Ovary (tissue), 7 donors: ENCODE measurements at regions not wholly inside any gene's neighbourhood (a gene's known extent, or its start where the extent isn't known, plus 50 kb on each side); places are given as distances from the start of the nearest gene placed in this dataset.

ENCODE experiments used
- DNase-seq, 5 donors: peaks; one replicate each; pipeline ENCODE4 v3.0.0-alpha.2; 2019 to 2020
- H3K27ac ChIP-seq, 2 donors: fragments of 200-600 bp; one replicate each; pipeline versions ENCODE4 v1.5.1 to v1.8.0; 2019 to 2022
- H3K27me3 ChIP-seq: fragments of 200-600 bp; one replicate; pipeline ENCODE4 v1.8.0; 2022
- H3K36me3 ChIP-seq: fragments of 200-600 bp; sonication (generic); one replicate; pipeline ENCODE4 v1.5.1; 2019
- H3K4me1 ChIP-seq: one replicate; pipeline ENCODE4 v1.8.1; 2013; ENCODE audit warnings: mild to moderate bottlenecking, moderate library complexity; ENCODE audit not compliant: insufficient read depth
- H3K4me3 ChIP-seq: fragments of 200-600 bp; sonication (generic); one replicate; pipeline ENCODE4 v1.5.1; 2017
- H3K9me3 ChIP-seq, 2 donors: fragments of 200-600 bp in 1 of 2; sonication (generic) in 1 of 2; one replicate each; pipeline versions ENCODE4 v1.5.1 to v1.8.1; 2013 to 2019; ENCODE audit warnings: mild to moderate bottlenecking in 1 of 2, moderate library complexity in 1 of 2
- CTCF ChIP-seq, 3 donors: fragments of 450-650 bp in 2 of 3; fragments of 200-600 bp in 1 of 3; IDR thresholded peaks; one replicate each; pipeline versions ENCODE4 v1.5.1 to v1.8.0; 2016 to 2022; ENCODE audit warnings: antibody characterized with exemption in 3 of 3, mild to moderate bottlenecking in 1 of 3
- EP300 ChIP-seq: sonication (generic); formaldehyde crosslinking; IDR thresholded peaks from one replicate; pipeline ENCODE4 v1.6.1; 2017; ENCODE audit warnings: antibody characterized with exemption
- POLR2A ChIP-seq: fragments of 450-650 bp; IDR thresholded peaks from one replicate; pipeline ENCODE4 v1.6.1; 2017; ENCODE audit warnings: antibody characterized with exemption, mild to moderate bottlenecking, moderate library complexity
- WGBS, 3 donors: extraction: QIAGEN DNeasy Blood & Tissue Kit in 1 of 3; methylation state at CpG; one replicate each; pipeline versions ENCODE4 v1.1.5 to v1.1.7; 2013 to 2017; 5-methylcytosine and 5-hydroxymethylcytosine counted together
- intact Hi-C, 4 donors: fragments of 100-400 bp; cut with DNase I; formaldehyde crosslinking; loops; one replicate each; pipeline versions ENCODE4 v1.11.0 to v1.15.1; 2022 to 2023
- donor health status: DM: no; HTN: no; CAD: no; lungs with moderate emphysema.
- donor health status: DM: no; HTN: no; CAD: no.
- donor health status: Bipolar disorder and iron deficiency.
- donor health status: DM: no; HTN: no; CAD: no.
- donor health status: DM: yes; HTN: yes; CAD: no.

- intact Hi-C loops, result no loop called here
- Histone ChIP-seq H3K27ac (no peak overlapping the region), H3K4me1 (no peaks in the 10 kb centered on the region), H3K27me3 (no peaks in the 10 kb centered on the region), H3K4me3 (no peak overlapping the region), H3K36me3 (no peaks in the 10 kb centered on the region), H3K9me3 (no peaks in the 10 kb centered on the region)
- 74 to 77% (median 77%) methylated on average over 12 of the region's 12 CpGs for WGBS, 3 donors
- TF ChIP-seq POLR2A, result no peak
- TF ChIP-seq EP300, result no peak
- TF ChIP-seq CTCF (IDR thresholded peaks at IDR 0.05), result no peak
- DNase-seq, result no peak
These were observed 135.6 kb upstream of the NEBL start for GRCh38 chr10:21032587-21033319.

GRCh38 chr10:21031232-21031795 is 134.2 kb upstream of the NEBL start:
- Histone ChIP-seq H3K27me3 (no peaks in the 10 kb centered on the region), H3K4me1 (no peaks in the 10 kb centered on the region), H3K36me3 (no peaks in the 10 kb centered on the region), H3K27ac (no peak overlapping the region), H3K9me3 (no peaks in the 10 kb centered on the region), H3K4me3 (no peak overlapping the region)
- TF ChIP-seq POLR2A (no peak), EP300 (no peak), CTCF (IDR thresholded peaks at IDR 0.05) (no peak)
- WGBS, 3 donors, result 43 to 76% (median 58%) methylated on average over 7 of the region's 7 CpGs
- DNase-seq, result no peak
- intact Hi-C loops, result no loop called here

- 87 to 92% (median 91%) methylated on average over 10 of the region's 10 CpGs for WGBS, 3 donors
- no peak for DNase-seq
- intact Hi-C loops, result no loop called here
- TF ChIP-seq POLR2A (no peak), CTCF (IDR thresholded peaks at IDR 0.05) (no peak), EP300 (no peak)
- H3K27me3 ChIP-seq, result no peaks in the 10 kb centered on the region
- no peak overlapping the region for H3K27ac ChIP-seq
- no peaks in the 10 kb centered on the region for H3K9me3 ChIP-seq
- H3K36me3 ChIP-seq, result no peaks in the 10 kb centered on the region
- H3K4me1 ChIP-seq, result no peaks in the 10 kb centered on the region
- H3K4me3 ChIP-seq, result no peak overlapping the region
These were observed 133.0 kb upstream of the NEBL start for GRCh38 chr10:21030091-21030490.

- no peaks in the 10 kb centered on the region for H3K4me1 ChIP-seq
- no peak overlapping the region for H3K4me3 ChIP-seq
- H3K36me3 ChIP-seq, result no peaks in the 10 kb centered on the region
- TF ChIP-seq EP300 (no peak), CTCF (IDR thresholded peaks at IDR 0.05) (no peak), POLR2A (no peak)
- WGBS, 3 donors, result 73 to 78% (median 75%) methylated on average over 3 of the region's 3 CpGs
- DNase-seq, result no peak
- H3K27me3 ChIP-seq, result no peaks in the 10 kb centered on the region
- no peak overlapping the region for H3K27ac ChIP-seq
- intact Hi-C loops, result no loop called here
- no peaks in the 10 kb centered on the region for H3K9me3 ChIP-seq
These were observed 125.7 kb upstream of the NEBL start for GRCh38 chr10:21022821-21023220.
